SH-SY5Y (cell line): ENCODE measurements at regions not wholly inside any gene's neighbourhood (a gene's known extent, or its start where the extent isn't known, plus 50 kb on each side); places are given as distances from the start of the nearest gene placed in this dataset.

Source experiments
- GATA2 ChIP-seq: IDR thresholded peaks from 2 replicates; pipeline ENCODE4 v1.6.1; 2011; ENCODE audit warnings: mild to moderate bottlenecking, low read depth, low read length
- GATA3 ChIP-seq: IDR thresholded peaks from 2 replicates; pipeline ENCODE4 v1.6.1; 2011; ENCODE audit warnings: low read depth, mild to moderate bottlenecking, low read length, moderate library complexity

- TF ChIP-seq GATA2 = no peak
- TF ChIP-seq GATA3 = no peak
Observed at GRCh38 chr2:5364361-5364760, 327.8 kb upstream of the SOX11 start.
